NCI-H82 treated with DMSO at 0.1 percent for 48 hours (cell line): ENCODE measurements at regions not wholly inside any gene's neighbourhood (a gene's known extent, or its start where the extent isn't known, plus 50 kb on each side); places are given as distances from the start of the nearest gene placed in this dataset.
"Not testable (repeated sequence)": the region's sequence is repeated elsewhere in the genome, so short reads cannot be mapped to it uniquely, and the experiment has no call there.

Experiments used
- DNase-seq: peaks from one replicate; lab custom pipeline; 2025; ENCODE audit not compliant: unreplicated experiment; lab: John Stamatoyannopoulos, UW

GRCh38 chr15:61374848-61375247 lies 145.7 kb upstream of the RORA start:
- no peak for DNase-seq

- no peak for DNase-seq
Observed at GRCh38 chr15:61367953-61368352, 138.9 kb upstream of the RORA start.

- peak; percentile 94 for DNase-seq
Observed at GRCh38 chr15:61364871-61365270, 135.8 kb upstream of the RORA start.

GRCh38 chr15:61362912-61363311 lies 133.8 kb upstream of the RORA start:
- DNase-seq = not testable (repeated sequence)

- no peak for DNase-seq
Observed at GRCh38 chr15:61344293-61344692, 115.2 kb upstream of the RORA start.

GRCh38 chr15:61342390-61342789 lies 113.3 kb upstream of the RORA start:
- no peak for DNase-seq

GRCh38 chr15:61339516-61339915 lies 110.4 kb upstream of the RORA start:
- DNase-seq = peak; percentile 85

GRCh38 chr15:61337541-61337940 lies 108.4 kb upstream of the RORA start:
- DNase-seq = no peak

GRCh38 chr15:61336026-61336638 lies 107.0 kb upstream of the RORA start:
- DNase-seq = no peak

- DNase-seq = not testable (repeated sequence)
Observed at GRCh38 chr15:61334714-61335113, 105.6 kb upstream of the RORA start.

- no peak for DNase-seq
Observed at GRCh38 chr15:61331019-61331418, 101.9 kb upstream of the RORA start.

- DNase-seq = no peak
Observed at GRCh38 chr15:61327019-61327631, 98.0 kb upstream of the RORA start.

- DNase-seq = no peak
Observed at GRCh38 chr15:61319892-61320291, 90.8 kb upstream of the RORA start.

GRCh38 chr15:61318802-61319525 lies 89.9 kb upstream of the RORA start:
- no peak for DNase-seq

GRCh38 chr15:61318301-61318700 lies 89.2 kb upstream of the RORA start:
- DNase-seq = peak; percentile 60

- DNase-seq = no peak
Observed at GRCh38 chr15:61315471-61315870, 86.4 kb upstream of the RORA start.

- DNase-seq = no peak
Observed at GRCh38 chr15:61314427-61314826, 85.3 kb upstream of the RORA start.

GRCh38 chr15:61309617-61310016 lies 80.5 kb upstream of the RORA start:
- DNase-seq = no peak

- no peak for DNase-seq
Observed at GRCh38 chr15:61309031-61309511, 80.0 kb upstream of the RORA start.

GRCh38 chr15:61308437-61308836 lies 79.3 kb upstream of the RORA start:
- no peak for DNase-seq

- DNase-seq = no peak
Observed at GRCh38 chr15:61307474-61307873, 78.4 kb upstream of the RORA start.

- DNase-seq = no peak
Observed at GRCh38 chr15:61301701-61302100, 72.6 kb upstream of the RORA start.
